IPS-11a (cell line): ENCODE measurements at regions not wholly inside any gene's neighbourhood (a gene's known extent, or its start where the extent isn't known, plus 50 kb on each side); places are given as distances from the start of the nearest gene placed in this dataset.
"Not testable (repeated sequence)": the region's sequence is repeated elsewhere in the genome, so short reads cannot be mapped to it uniquely, and the experiment has no call there.

ENCODE experiments used
- H3K4me3 ChIP-seq: one replicate; pipeline ENCODE4 v1.5.1; 2013; ENCODE audit warnings: low read depth, low read length, control low read depth

DNA sequence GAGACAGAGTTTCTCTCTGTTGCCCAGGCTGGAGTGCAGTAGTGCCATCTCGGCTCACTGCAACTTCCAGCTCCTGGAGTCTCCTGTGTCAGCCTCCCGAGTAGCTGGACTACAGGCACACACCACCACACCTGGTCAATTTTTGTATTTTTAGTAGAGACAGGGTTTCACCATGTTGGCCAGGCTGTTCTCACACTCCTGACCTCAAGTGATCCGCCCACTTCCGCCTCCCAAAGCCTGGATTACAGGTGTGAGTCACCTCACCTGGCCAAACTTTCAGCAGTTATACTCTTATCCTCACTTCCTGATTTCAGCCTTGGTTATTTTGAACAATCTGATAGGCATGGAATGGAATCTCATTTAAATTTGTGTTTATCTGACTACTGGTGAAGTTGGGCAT, 763.0 kb upstream of the TMEM132C start:
- not testable (repeated sequence) for H3K4me3 ChIP-seq

DNA sequence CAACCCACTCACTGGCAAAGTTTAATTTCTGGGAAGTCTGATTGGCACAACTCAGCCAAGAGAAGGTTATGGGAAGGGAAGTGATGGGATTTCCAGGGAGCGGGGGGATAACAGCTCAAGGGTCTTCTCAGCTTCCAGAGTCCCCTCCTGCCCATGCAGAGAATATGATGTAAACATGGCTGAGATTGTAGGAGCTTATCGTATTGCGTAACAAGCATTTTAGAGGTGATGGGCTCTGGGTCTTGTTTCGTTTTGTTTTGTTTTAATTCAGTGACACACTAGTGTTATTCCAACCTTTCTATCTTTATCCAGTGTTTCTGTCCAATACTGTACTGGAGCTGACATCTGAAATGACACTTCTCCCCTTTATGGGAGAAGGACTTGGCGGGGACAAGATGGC, 762.1 kb upstream of the TMEM132C start:
- H3K4me3 ChIP-seq: no peak overlapping the region

DNA sequence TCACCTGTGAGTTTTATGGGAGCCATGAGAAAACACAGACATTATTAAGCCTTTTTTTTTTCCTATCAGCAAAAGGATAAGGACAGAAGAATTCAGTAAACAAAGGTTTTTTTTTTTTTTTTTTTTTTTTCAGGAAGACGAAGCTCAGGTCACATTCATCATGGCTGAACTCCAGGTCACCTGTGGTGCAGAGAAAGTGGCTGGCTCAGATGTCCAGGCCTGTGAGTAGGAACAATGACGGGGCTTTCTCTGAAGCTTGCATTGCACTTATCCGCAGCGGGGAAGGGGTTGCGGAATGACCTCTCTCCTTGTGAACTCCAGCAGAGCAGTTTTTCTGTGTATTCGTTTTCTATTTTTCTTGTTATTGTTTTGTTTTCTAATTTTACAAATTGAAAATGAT, 759.6 kb upstream of the TMEM132C start:
- H3K4me3 ChIP-seq: no peak overlapping the region

DNA sequence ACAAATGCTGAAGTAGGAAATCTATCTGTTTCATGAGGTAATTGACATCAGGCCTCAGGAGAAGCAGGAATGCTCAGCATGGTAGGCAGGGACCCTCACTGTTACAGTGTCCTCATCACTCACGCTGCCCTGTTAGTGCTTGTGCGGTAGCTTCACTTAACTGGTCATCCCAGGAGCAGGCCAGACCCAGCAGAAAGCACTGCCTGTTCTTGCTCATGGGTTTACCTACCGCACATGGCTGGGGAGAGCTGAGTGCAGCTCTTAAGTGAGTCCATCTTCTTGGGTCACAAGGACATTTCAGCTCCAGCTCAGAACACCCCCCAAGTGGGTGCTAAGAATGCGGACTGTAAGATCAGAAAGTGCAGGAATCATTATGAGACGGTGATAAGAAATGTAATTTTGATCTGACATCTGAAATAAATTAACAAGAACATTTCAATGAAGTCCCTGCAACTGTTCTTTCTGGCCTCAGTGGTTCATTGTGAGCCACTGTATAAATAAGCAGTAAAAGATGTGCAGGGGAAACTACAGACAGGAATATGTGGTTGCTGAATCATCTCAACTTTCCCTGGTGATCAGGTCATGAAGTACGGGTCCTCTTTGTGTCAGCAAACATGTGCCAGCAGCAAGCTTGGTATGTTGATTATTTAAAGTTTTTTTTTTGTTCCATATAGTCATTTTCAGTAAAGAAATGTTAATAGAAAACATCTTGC, 757.7 kb upstream of the TMEM132C start:
- H3K4me3 ChIP-seq: no peak overlapping the region

DNA sequence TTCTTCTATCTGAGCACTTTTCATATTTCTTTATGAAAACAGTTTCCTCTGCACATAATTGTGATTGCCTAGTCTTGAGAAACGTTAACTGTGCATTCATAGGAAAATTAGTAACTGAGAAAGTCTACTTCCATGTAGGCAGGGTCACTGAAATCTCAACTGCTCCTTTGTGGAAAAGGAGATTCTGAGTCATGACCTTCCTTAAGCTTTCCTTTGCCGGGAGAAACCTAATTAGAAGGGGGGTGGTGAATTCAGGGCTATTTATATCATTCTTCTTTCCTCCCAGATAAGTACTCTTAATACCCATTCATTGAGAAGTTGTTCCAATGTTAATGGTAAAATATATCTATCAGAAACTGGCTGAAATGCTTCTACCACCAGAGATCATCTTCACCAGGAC, 751.0 kb upstream of the TMEM132C start:
- no peak overlapping the region for H3K4me3 ChIP-seq

DNA sequence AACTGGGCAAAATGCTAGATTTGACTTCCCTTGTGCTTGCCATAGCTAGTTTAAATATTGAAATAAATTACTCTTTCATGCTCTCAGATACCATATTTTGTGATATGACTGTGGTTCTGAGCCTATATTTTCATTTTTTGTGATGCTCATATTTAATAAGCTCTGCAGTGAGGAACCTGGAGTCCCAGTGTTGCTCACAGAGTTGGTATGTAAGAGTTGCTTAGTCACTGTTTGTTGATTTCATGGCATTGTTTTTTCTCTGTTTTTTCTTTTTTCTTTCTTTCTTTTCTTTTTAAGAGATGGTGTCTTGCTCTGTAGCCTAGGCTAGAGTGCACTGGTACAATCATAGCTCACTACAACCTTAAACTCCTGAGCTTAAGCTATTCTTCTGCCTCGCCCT, 750.5 kb upstream of the TMEM132C start:
- no peak overlapping the region for H3K4me3 ChIP-seq

DNA sequence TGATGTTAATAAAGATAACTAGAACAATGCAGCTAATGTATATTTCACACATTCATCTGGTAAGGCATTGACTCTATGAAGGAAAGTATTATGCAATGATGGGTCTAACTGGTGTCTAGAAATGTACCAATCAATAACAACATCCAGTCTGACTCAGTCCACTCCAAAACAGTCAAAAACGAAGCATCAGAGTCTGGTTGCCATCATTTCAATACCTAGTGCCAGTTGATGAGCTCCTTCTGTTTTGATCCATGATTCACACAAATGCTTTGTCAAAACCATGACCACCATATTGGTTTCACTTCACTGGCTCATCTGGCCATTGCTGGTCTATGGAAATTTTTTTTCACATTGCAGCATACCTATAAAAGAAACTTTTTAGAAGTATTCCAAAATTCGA, 747.2 kb upstream of the TMEM132C start:
- H3K4me3 ChIP-seq: no peak overlapping the region

DNA sequence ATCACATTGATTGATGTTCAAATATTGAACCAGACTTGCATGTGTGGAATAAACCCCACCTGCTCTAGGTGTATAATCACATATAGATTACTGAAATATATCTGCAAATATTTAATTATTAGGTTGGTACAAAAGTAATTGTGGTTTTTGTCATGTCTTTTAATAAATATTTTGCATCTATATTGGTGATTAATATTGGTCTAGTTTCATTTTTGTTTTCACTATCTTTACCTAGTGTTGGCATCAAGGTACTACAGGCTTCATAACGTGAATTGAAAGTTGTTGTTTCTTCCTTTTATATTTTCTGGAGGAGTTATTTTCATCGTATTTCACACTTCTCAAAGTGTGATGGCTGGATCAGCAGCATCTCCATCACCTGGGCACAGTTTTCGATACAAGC, 740.0 kb upstream of the TMEM132C start:
- H3K4me3 ChIP-seq: no peak overlapping the region

DNA sequence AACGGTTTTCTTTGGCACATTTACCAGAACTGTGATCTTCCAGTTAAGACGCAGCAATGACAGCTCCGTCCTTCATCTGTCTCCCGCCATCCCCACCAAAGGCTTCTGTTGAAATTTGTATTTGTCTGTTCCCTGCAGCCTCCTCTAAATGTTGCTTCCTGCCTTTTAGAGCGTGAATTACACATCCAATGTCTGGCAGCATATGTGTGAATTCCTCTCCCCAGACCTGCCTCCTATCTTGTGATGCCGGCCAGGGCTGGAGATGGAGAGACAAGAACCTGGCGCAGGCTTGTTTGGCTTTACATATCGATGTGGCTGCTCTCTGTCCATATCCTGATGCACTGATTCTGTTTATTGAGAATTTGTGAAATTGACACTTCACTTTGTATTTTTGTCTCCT, 738.4 kb upstream of the TMEM132C start:
- no peak overlapping the region for H3K4me3 ChIP-seq

DNA sequence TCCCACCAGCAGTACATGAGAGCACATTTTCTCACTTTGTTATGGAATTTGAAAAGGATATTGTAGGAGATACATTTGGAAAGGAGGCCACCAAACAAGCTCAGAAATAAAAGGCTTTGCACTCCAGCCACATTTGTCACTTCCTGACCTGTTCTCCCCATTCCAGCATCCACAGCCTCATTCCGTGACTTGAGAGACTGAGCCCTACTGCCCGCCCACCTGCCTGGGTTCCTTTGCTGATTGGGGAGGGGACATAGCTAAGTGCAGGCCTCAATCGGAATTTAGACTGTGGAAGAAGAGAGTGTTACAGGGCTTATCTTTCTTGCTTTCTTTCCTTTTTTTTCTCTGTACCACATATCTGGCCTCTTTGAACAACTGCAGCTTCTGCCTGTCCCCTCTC, 735.4 kb upstream of the TMEM132C start:
- no peak overlapping the region for H3K4me3 ChIP-seq

DNA sequence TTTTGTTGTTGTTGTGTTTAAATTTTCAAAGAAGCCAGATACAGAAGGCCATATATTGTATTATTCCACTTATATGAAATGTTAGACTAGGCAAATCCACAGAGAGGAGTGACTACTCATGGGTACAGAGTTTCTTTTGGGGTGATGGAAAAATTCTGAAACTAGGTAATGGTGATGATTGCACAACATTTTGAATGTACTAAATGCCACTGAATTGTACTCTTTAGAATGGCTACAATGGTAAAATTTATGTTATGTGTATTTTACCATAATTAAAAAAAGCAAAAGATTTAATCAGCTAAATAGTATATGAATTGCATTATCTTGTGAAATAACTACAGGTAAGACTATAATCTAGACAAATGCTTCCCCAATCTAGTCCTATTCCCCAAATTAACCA, 733.6 kb upstream of the TMEM132C start:
- H3K4me3 ChIP-seq: no peak overlapping the region

DNA sequence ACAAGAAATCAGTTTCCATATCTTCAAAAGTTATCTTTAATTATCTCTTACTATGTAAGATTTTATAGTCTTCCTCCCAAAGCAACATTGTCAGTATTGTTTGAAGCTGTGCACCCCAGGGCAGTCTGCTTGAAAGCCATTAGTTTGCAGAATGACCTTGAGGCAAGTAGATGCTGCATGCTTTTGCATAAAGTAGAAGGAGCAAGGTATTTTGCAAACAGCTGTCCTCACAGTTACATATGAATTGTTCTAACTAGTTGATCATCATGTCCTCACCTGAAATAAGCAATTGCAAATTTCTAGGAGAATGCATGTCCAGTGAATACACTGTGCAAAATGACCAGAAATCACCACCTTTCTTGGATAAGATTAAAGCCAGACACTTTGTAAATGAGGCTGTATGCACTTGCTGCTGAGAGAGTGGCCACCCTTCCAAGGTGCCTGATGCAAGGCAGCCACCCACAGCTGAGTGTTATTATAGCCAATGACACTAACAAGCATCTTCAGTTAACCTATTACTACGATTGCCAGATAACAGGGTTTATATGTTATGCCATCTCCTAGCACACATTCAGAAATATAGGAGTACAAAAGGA, 730.0 kb upstream of the TMEM132C start:
- no peak overlapping the region for H3K4me3 ChIP-seq

DNA sequence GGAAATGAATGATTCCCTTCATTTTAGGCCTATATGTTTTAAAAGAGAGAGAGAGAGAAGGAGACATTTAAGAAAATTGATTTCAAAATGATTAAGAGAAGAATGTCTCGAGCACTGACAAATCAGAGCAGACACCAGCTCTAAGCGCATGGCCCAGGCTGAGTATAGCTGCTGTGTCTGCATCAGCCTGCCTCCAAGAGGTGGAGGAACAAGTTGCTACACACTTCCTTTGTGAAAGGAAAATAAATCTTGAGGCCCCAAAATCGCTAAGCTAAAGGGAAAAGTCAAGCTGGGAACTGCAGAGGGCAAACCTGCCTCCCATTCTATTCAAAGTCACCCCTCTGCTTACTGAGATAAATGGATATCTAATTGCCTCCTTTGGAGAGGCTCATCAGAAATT, 728.7 kb upstream of the TMEM132C start:
- H3K4me3 ChIP-seq: no peak overlapping the region

DNA sequence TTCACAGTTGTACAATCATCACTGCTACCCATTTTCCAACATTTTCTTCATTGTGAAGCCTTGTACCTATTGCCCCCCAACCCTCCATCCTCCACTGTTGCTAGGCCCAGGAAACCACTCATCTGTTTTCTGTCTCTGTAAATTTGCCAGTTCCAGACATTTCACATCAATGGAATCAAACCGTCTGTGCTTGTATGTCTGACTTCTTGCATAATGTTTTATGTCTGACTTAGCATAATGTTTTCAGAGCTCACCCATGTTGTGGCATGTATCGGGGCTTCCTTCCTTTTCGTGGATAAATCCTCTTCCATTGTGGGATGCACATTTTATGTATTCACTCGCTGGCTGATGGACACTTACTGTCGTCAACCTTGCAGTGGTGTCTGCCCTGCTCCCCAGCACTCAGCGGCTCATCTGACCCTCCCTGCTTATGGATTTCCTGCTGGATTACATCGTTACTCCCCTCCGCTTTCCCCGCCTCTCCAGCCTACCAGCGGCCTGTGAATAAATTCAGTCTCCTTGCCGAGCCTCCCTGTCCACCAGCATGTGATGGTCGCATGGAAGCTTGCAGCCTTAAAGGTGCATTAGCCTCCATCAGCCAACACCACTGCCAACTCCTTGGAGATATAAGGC, 727.6 kb upstream of the TMEM132C start:
- no peak overlapping the region for H3K4me3 ChIP-seq

DNA sequence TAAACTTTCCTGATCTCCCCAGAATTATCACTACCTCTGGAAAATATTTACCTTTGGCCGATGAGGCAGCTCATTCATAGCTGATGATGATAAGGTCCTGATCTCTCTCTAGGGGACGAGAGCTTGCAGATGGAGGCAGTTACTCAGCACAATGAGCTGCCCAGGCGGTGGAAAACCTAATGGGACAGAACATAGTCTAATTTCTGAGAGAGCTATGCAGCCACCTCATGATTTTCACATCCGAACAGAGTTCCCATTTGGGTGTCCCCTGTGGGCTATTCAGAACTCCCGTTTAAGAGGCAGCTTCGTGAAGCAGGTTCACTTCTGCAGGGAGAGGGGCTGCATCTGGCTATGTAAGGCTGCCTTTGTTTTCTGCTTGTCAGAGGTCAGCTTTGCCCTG, 724.6 kb upstream of the TMEM132C start:
- H3K4me3 ChIP-seq: no peak overlapping the region

DNA sequence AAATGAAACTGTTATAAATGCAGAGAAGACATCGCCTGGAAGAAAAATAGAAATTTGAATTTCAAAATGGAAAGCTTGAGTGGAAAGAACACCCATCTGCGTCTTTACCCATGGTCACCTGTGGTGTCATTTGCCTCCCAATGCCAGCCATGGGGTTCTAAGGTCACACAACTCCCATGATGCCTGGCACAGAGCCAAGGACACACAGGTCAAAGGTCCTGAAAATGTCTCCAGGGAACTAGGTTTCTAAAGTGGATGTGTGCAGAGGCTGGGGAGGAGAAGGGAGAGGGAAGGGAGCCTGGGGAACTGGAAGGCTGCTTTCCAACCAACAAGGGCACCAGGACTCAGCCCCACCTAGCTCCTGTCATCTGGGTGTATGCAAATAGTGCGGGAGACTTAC, 724.0 kb upstream of the TMEM132C start:
- H3K4me3 ChIP-seq: no peak overlapping the region

DNA sequence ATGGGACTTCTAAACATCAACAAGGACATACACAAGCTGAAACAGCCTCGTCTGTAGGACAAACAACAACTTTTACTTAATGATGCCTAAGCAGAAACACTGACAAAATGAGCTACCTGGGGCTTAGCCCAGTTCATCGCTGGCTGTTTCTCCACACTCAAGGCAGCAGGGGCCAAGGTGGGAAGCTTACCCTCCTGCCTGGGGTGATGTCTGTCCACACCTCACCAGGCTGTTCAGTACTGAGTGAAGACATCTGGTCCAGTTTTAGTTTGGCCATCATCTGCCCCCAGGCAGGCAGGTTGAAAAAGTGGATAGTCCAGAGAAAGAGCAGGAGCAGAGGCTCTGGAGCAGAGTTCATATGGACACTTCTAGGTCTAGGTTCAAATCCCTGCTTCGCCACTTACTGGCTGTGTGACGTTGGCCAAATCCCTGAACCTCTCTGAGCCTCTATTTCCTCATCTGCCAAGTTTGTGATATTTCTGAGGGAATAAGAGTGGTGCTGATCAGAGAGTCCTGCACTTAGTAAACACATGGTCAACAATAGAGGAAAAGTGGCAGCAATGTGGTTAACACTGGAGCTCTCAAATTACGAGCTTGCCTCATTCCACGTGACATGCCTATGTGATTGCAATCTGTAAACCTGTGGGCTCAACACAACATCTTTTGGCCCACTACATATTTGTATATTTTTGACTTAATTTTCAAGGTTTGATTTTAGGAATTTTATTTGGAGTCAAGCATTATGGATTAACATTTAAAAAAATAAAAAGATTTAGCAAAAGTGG, 720.1 kb upstream of the TMEM132C start:
- H3K4me3 ChIP-seq: no peak overlapping the region

DNA sequence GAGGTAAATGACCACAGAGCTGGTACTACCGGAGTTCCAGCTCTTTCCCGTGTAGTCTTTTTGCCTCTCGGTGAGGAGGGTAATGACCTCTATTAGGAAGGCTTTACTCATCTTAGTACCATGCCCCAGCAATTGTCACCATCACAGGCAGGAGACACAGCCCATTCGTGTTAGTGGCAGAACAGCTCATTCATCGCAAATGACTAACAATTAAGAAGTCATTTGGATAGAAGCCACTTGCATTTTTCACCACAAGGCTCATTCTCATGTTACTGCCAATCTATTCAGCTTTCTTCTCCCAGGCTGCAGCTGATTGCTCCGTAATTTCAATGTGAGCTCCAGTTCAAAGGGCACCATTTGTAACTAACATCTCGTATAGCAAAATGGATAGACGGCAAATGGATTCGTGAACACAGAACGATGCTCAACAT, 718.8 kb upstream of the TMEM132C start:
- H3K4me3 ChIP-seq: no peak overlapping the region

DNA sequence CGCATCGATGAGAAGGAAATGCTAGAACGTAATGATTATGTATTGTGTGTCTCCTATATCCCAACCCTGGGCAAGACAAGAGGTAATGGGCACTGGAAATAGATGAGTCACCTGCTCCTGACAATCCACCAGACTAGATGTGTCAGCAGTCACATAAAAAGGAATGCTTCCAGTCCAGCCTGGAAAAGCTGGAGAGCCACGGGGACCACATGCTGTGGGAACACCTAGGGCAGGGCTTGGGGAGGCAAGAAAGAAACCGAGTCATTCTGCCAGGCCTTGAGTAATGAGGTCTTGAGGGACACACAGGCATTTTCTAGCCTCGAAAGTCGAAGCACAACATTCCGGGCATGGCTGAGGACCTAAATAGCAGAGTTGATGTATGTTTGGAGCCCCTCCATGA, 716.7 kb upstream of the TMEM132C start:
- H3K4me3 ChIP-seq: no peak overlapping the region

DNA sequence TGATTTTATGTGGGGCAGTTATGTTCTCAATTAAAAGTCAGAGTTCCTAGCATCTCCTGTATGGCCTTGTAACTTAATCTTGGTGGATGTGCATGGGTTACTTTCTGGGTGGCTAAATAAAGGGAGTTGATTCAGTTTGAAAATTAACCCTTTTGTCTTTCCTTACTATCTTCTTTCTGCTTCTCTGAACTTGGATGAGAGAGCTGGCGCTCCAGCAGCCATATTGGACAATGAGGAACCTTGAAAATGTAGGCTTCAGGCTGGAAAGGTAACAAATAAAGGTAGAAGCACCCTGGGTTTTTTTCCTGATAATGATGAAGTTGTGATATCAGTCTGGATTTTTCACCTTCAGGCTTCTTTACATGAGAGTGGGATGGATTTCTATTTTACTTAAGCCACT, 714.1 kb upstream of the TMEM132C start:
- no peak overlapping the region for H3K4me3 ChIP-seq

DNA sequence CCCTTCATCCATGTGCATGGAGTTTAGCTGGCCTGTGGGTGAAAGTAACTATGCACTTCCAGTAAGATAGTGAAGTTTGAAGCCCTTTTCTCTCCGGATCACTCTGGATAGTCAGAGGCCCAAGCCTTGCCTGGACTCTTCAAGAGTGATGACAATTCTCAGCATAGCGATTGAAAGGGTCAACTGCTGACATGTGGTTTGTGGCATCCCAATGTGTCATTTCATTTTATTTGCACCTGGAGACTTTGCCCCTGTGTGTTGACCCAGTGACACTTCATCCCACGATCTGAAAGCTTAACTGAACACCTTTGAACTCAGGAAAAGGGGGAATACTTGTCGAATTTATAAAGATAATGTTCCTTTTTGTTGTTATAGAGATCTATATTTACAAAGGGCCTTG, 711.9 kb upstream of the TMEM132C start:
- no peak overlapping the region for H3K4me3 ChIP-seq
